ENCODE measurements at regions not wholly inside any gene's neighbourhood (a gene's known extent, or its start where the extent isn't known, plus 50 kb on each side); places are given as distances from the start of the nearest gene placed in this dataset.

- no peak for TF ChIP-seq POLR2AphosphoS5 (IDR thresholded peaks at IDR 0.05)
- no peak for TF ChIP-seq POLR2A (IDR thresholded peaks at IDR 0.05)
Measured at GRCh38 chr1:222329493-222330045, 218.3 kb downstream of the HHIPL2 start.

Measured in sigmoid colon (tissue), 4 donors.